SK-N-MC (cell line): ENCODE measurements at regions not wholly inside any gene's neighbourhood (a gene's known extent, or its start where the extent isn't known, plus 50 kb on each side); places are given as distances from the start of the nearest gene placed in this dataset.
"Not testable (repeated sequence)": the region's sequence is repeated elsewhere in the genome, so short reads cannot be mapped to it uniquely, and the experiment has no call there.

Experiments used
- DNase-seq: peaks from one replicate; pipeline ENCODE4 v3.0.0-alpha.2; 2011; ENCODE audit warnings: low read depth, low spot score
- H3K27ac ChIP-seq: fragments of 200-600 bp; sonication (generic); 2 replicates; pipeline ENCODE4 v1.5.1; 2016; ENCODE audit warnings: mixed run types
- H3K36me3 ChIP-seq: fragments of 200-600 bp; sonication (generic); 2 replicates; pipeline ENCODE4 v1.6.1; 2017; ENCODE audit warnings: antibody characterized with exemption, low read length, mixed read lengths; ENCODE audit not compliant: insufficient read depth
- H3K4me3 ChIP-seq: fragments of 200-600 bp; sonication (generic); 2 replicates; pipeline ENCODE4 v1.5.1; 2016
- H3K9ac ChIP-seq: fragments of 200-600 bp; sonication (generic); 2 replicates; pipeline ENCODE4 v1.8.0; 2017; ENCODE audit warnings: mixed run types, mixed read lengths; ENCODE audit not compliant: insufficient read length
- H3K9me3 ChIP-seq: fragments of 200-600 bp; sonication (generic); 2 replicates; pipeline ENCODE4 v1.6.1; 2017; ENCODE audit warnings: low read depth, mild to moderate bottlenecking, antibody characterized with exemption, low read length, moderate library complexity, mixed read lengths
- EZH2 ChIP-seq: fragments of 200-600 bp; sonication (generic); IDR thresholded peaks from one replicate; pipeline ENCODE4 v1.6.1; 2017; ENCODE audit warnings: antibody characterized with exemption
- FOXP2 ChIP-seq: optimal IDR thresholded peaks from 2 replicates; pipeline ENCODE3; 2011; ENCODE audit warnings: mild to moderate bottlenecking, moderate library complexity; ENCODE audit not compliant: insufficient read depth; ENCODE audit errors: extremely low read length, control extremely low read depth
- POLR2AphosphoS5 ChIP-seq: IDR thresholded peaks from 2 replicates; pipeline ENCODE4 v1.6.1; 2012; ENCODE audit warnings: mild to moderate bottlenecking, low read depth, low read length, borderline replicate concordance

DNA sequence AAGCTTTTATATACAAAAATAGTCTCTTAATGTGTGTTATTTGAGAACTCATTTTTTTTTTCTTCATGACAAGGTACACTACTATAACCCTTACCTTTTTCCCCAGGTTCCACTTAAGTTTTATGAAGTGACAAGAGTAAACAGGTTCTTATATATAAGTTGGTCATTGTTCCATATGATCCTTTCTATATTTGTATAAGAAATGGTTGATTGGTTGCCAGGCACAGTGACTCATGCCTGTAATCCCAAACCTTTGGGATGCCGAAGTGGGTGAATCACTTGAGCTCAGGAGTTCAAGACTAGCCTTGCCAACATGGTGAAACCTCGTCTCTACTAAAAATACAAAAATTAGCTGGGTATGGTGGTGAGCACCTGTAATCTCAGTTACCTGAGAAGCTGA is 108.3 kb downstream of the PCSK1 start:
- no peak overlapping the region for H3K4me3 ChIP-seq
- no peak overlapping the region for H3K27ac ChIP-seq
- H3K9ac ChIP-seq, result no peak overlapping the region
- H3K36me3 ChIP-seq, result no peaks in the 10 kb centered on the region
- TF ChIP-seq POLR2AphosphoS5 (no peak), FOXP2 (no peak), EZH2 (no peak)
- no peak for DNase-seq
- H3K9me3 ChIP-seq, result no peaks in the 10 kb centered on the region

DNA sequence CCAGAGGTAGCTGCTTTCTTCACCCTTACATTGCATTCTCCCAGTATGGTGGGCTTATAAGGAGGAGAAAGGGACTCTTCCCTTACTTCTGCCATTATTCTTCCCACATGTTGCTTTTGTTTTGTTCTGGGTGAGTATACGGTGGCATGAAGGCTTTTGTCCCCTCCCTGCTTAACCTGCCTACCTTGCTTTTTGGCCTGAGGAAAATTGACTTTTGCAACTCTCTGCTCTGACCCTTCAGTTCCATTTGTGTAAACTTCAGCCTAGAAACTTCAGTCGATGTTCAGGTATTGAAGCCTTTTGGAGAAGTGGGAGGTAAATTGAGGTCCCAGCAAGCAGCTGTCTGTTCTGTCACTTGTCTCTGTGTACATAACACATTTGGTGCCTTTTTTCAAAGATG is 110.2 kb downstream of the PCSK1 start:
- Histone ChIP-seq H3K36me3 (no peaks in the 10 kb centered on the region), H3K9ac (no peak overlapping the region), H3K4me3 (no peak overlapping the region), H3K9me3 (no peaks in the 10 kb centered on the region), H3K27ac (no peak overlapping the region)
- no peak for TF ChIP-seq FOXP2
- no peak for TF ChIP-seq POLR2AphosphoS5
- no peak for TF ChIP-seq EZH2
- no peak for DNase-seq

DNA sequence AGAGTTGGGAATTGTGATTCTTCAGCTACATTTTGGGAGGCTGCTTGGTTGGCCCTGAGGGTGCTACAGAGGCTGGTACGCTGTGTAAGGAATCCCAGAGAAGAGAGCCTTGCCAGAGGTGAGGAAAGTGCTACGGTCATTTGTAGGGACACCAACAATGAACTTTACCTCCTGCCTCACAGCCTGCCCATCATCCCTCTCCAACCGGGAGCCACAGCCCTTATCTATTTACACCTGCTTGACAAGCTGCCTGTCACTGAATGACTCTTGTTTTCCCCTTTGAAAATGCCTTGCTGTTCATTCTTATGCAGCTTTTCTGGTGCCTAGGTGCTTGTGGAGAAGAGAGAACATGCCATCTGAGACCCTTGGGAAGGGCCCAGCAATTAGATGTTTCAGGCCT is 110.8 kb downstream of the PCSK1 start:
- no peak overlapping the region for H3K27ac ChIP-seq
- no peak for DNase-seq
- no peaks in the 10 kb centered on the region for H3K36me3 ChIP-seq
- H3K9ac ChIP-seq, result no peak overlapping the region
- H3K4me3 ChIP-seq, result no peak overlapping the region
- no peaks in the 10 kb centered on the region for H3K9me3 ChIP-seq
- TF ChIP-seq POLR2AphosphoS5 (no peak), EZH2 (no peak), FOXP2 (no peak)

DNA sequence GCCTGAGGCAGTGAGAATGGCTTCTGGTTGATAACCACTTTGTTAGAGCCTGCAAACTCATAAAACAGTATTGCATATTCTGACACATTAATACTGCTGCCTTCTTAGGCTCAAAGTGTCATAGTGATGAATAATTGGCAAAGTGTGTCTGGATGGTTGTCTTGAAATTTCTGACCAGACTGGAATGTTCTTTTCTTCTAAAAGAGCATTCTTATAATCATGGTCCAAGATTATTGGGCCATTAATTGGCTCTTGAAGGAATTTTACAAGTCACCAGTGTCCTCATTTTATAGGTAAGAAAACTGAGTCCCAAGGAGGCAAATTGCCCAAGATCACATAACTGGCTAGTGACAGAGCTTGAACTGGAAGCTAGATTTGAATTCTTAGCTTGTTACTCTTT is 111.7 kb downstream of the PCSK1 start:
- TF ChIP-seq FOXP2, result no peak
- DNase-seq, result no peak
- no peaks in the 10 kb centered on the region for H3K36me3 ChIP-seq
- H3K4me3 ChIP-seq, result no peak overlapping the region
- no peak overlapping the region for H3K9ac ChIP-seq
- no peak overlapping the region for H3K27ac ChIP-seq
- H3K9me3 ChIP-seq, result no peaks in the 10 kb centered on the region

DNA sequence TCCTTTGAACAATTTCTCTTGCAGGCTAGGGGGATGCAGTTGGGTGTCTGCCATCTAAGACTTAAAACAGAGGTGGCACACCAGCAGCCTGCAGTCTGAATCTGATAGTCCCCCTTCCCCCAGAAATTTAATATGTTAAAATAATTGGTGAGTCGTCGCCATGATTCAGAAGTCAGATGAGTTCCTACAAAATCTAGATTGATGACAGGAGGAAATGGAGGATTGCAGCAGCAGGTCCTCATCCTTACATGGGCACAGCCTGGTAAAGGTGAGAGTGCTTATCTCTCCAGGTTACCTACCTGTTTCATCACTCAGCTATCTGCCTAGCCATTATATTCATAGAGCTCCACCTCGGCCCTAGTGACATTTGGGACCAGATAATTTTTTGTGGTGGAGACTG is 112.3 kb downstream of the PCSK1 start:
- H3K4me3 ChIP-seq, result no peak overlapping the region
- TF ChIP-seq EZH2 (no peak), POLR2AphosphoS5 (no peak), FOXP2 (no peak)
- no peaks in the 10 kb centered on the region for H3K9me3 ChIP-seq
- H3K27ac ChIP-seq, result no peak overlapping the region
- DNase-seq, result no peak
- H3K9ac ChIP-seq, result no peak overlapping the region
- H3K36me3 ChIP-seq, result no peaks in the 10 kb centered on the region

DNA sequence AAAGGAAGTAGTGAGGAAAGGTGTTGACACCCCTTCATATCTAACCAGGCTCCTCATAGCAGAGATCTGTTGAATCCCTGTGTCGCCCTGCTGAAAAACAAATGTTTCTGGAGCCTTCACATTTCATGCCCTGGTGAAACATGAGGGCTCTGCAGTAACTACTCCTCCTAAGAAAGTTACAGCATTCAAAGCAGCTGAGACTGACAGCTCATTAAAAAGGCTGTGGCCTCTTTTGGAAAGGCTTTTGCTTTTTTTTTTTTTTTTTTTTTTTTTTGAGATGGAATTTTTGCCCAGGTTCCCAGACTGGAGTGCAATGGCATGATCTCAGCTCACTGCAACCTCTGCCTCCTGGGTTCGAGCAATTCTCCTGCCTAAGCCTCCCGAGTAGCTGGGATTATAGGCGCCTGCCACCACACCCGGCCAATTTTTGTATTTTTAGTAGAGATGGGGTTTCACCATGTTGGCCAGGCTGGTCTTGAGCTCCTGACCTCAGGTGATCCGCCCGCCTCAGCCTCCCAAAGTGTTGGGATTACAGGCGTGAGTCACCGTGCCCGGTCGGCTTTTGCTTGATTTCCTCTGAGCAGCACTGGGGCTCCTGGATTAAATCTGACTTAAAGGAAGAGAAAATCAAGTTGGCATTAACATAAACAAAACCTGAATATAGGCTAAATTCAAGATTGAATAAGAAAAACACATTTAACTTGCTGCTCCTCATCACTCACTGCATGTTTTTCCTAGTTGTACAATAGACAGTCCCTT is 112.9 kb downstream of the PCSK1 start:
- not testable (repeated sequence) for H3K27ac ChIP-seq, DNase-seq, H3K9ac ChIP-seq, H3K4me3 ChIP-seq, H3K9me3 ChIP-seq, H3K36me3 ChIP-seq

DNA sequence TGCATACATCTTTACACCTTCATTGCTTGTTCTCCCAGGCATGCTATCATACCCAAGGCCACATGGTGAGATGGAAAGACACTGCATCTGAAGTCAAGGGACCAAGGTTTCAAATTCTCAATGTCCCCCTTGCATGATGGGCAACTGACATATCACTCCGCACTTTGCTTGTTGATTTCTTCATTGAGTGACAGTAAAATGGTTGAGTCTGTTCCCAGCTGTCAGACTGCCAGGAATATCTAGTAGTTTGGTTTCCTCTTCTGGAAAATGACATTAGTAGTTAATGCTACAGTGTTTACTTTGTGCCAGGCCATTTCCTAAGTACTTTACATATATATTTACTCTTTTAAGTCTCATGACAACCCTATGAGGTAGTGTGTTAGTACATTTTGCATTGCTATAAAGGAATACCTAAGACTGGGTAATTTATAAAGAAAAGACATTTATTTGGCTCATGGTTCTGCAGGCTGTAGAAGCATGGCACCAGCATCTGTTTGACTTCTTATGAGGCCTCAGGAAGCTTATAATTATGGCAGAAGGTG is 114.4 kb downstream of the PCSK1 start:
- H3K4me3 ChIP-seq, result no peak overlapping the region
- no peak overlapping the region for H3K9ac ChIP-seq
- TF ChIP-seq EZH2 (no peak), FOXP2 (no peak), POLR2AphosphoS5 (no peak)
- no peak overlapping the region for H3K27ac ChIP-seq
- H3K9me3 ChIP-seq, result no peaks in the 10 kb centered on the region
- no peak for DNase-seq
- H3K36me3 ChIP-seq, result no peaks in the 10 kb centered on the region

DNA sequence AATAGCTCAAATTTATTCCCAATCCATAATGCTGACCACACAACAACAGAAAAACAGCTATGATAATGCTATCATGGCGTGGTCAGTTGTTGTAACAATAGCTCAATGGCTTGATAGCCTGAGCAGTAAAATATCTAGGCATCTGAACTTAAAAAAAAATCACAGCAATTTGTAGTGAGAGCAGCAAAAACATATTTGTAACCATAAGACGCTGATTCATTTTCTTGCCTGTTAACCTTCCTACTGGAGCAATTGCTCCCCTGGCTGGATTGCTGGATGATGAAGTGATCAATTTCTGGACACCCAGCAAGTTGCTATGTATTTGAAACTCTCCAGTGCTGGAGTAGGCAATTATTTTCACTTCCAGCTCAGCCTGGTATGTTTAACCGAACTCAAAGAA is 115.1 kb downstream of the PCSK1 start:
- Histone ChIP-seq H3K4me3 (no peak overlapping the region), H3K9ac (no peak overlapping the region), H3K9me3 (no peaks in the 10 kb centered on the region), H3K36me3 (no peaks in the 10 kb centered on the region), H3K27ac (no peak overlapping the region)
- no peak for DNase-seq
- TF ChIP-seq EZH2, result no peak
- TF ChIP-seq FOXP2, result no peak
- no peak for TF ChIP-seq POLR2AphosphoS5

DNA sequence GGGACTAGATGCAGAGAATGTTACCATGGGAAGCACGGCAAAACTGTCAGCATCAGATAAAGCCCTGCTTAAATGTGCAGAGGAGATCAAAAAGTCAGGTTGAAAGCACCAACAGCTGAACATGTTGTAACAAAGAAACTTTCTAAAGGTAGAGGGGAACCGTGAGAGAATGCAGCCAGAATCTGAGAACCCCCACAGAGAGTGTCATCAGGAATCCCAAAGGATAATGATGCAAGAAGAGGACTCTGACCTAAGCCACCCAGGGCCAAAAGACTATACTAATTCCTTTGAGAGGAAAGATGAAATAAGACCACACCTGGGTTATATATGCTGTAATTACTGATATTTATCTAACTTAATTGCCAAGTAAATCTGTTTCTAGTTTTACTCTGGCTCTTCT is 116.6 kb downstream of the PCSK1 start:
- Histone ChIP-seq H3K27ac (no peak overlapping the region), H3K9ac (no peak overlapping the region), H3K9me3 (no peaks in the 10 kb centered on the region), H3K36me3 (no peaks in the 10 kb centered on the region), H3K4me3 (no peak overlapping the region)
- TF ChIP-seq POLR2AphosphoS5, result no peak
- TF ChIP-seq FOXP2, result no peak
- no peak for TF ChIP-seq EZH2
- DNase-seq, result no peak
